Stimulated activated CD4-positive, alpha-beta T cell treated with anti-CD3 and anti-CD28 coated beads, Interleukin-2, amount 100 ng/mL, for 48 hours (primary cell): ENCODE measurements at regions not wholly inside any gene's neighbourhood (a gene's known extent, or its start where the extent isn't known, plus 50 kb on each side); places are given as distances from the start of the nearest gene placed in this dataset.

Experiments
- DNase-seq, 2 donors: peaks; one replicate each; pipeline ENCODE4 v3.0.0-alpha.2; 2020

GRCh38 chr18:27750014-27750413, 426.9 kb downstream of the CDH2 start:
- no peak for DNase-seq

- no peak for DNase-seq
These were observed 427.7 kb downstream of the CDH2 start for GRCh38 chr18:27749194-27749593.

GRCh38 chr18:27746241-27746640, 430.7 kb downstream of the CDH2 start:
- DNase-seq, result no peak

GRCh38 chr18:27735117-27735516, 441.8 kb downstream of the CDH2 start:
- no peak for DNase-seq

GRCh38 chr18:27731211-27731610, 445.7 kb downstream of the CDH2 start:
- DNase-seq, result no peak

- DNase-seq, result no peak
These were observed 448.3 kb downstream of the CDH2 start for GRCh38 chr18:27728659-27729058.

- DNase-seq, result no peak
These were observed 452.6 kb downstream of the CDH2 start for GRCh38 chr18:27724362-27724761.

- no peak for DNase-seq
These were observed 453.8 kb downstream of the CDH2 start for GRCh38 chr18:27723168-27723567.

- no peak for DNase-seq
These were observed 457.2 kb downstream of the CDH2 start for GRCh38 chr18:27719680-27720079.

- no peak for DNase-seq
These were observed 459.1 kb downstream of the CDH2 start for GRCh38 chr18:27717816-27718215.

GRCh38 chr18:27717250-27717649, 459.7 kb downstream of the CDH2 start:
- DNase-seq, result no peak

GRCh38 chr18:27715751-27716150, 461.2 kb downstream of the CDH2 start:
- no peak for DNase-seq

- no peak for DNase-seq
These were observed 463.2 kb downstream of the CDH2 start for GRCh38 chr18:27713738-27714095.

- DNase-seq, result no peak
These were observed 463.7 kb downstream of the CDH2 start for GRCh38 chr18:27713037-27713737.

GRCh38 chr18:27712066-27712465, 464.9 kb downstream of the CDH2 start:
- no peak for DNase-seq

- DNase-seq, result no peak
These were observed 465.5 kb downstream of the CDH2 start for GRCh38 chr18:27711382-27711781.

- DNase-seq, result no peak
These were observed 467.6 kb downstream of the CDH2 start for GRCh38 chr18:27709344-27709743.

GRCh38 chr18:27707201-27707600, 469.7 kb downstream of the CDH2 start:
- no peak for DNase-seq

GRCh38 chr18:27704736-27705361, 472.1 kb downstream of the CDH2 start:
- no peak for DNase-seq

GRCh38 chr18:27699137-27699536, 477.8 kb downstream of the CDH2 start:
- DNase-seq, result no peak

GRCh38 chr18:27696148-27696547, 480.8 kb downstream of the CDH2 start:
- DNase-seq, result no peak

- DNase-seq, result no peak
These were observed 481.4 kb downstream of the CDH2 start for GRCh38 chr18:27695503-27695902.

GRCh38 chr18:27695052-27695451, 481.9 kb downstream of the CDH2 start:
- no peak for DNase-seq

GRCh38 chr18:27688581-27688980, 488.3 kb downstream of the CDH2 start:
- DNase-seq, result no peak
